GM21367 (cell line): ENCODE measurements at regions not wholly inside any gene's neighbourhood (a gene's known extent, or its start where the extent isn't known, plus 50 kb on each side); places are given as distances from the start of the nearest gene placed in this dataset.
"Not testable (repeated sequence)": the region's sequence is repeated elsewhere in the genome, so short reads cannot be mapped to it uniquely, and the experiment has no call there.

ENCODE experiments used
- ATAC-seq: cut with Tn5 transposase; IDR thresholded peaks from one replicate; pipeline ENCODE4 v1.9.1; 2021; ENCODE audit not compliant: unreplicated experiment

GRCh38 chr6:43938178-43939105 is 168.4 kb downstream of the VEGFA start:
- ATAC-seq: no peak

- ATAC-seq: no peak
Observed at GRCh38 chr6:43937236-43938177, 167.5 kb downstream of the VEGFA start.

DNA sequence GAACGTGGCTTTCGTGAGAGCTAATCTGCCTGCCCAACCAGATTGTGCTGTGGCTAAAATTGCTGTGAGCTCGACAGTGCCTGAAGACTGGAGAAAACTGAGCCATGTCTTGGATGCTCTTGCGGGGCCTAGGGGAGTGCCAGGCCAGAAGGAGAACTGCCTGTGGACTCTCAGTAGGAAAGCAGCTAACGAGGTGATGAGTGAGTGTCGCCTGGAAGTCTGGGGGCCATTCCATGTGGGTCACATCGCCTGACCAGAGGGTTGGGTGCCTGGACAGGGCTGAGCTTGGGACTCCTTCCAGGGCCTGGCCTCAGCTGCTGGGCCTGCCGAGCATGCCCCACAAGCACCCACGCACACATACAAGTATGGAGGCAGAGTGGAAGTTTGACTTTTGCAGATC is 166.5 kb downstream of the VEGFA start:
- ATAC-seq: no peak

- ATAC-seq: no peak
Observed at GRCh38 chr6:43935921-43936439, 166.0 kb downstream of the VEGFA start.

GRCh38 chr6:43934803-43935602 is 165.0 kb downstream of the VEGFA start:
- ATAC-seq: no peak

- ATAC-seq: no peak
Observed at GRCh38 chr6:43934183-43934802, 164.3 kb downstream of the VEGFA start.

GRCh38 chr6:43933148-43933885 is 163.3 kb downstream of the VEGFA start:
- no peak for ATAC-seq

GRCh38 chr6:43932259-43933147 is 162.5 kb downstream of the VEGFA start:
- no peak for ATAC-seq

- ATAC-seq: no peak
Observed at GRCh38 chr6:43931201-43931600, 161.2 kb downstream of the VEGFA start.

GRCh38 chr6:43930440-43931154 is 160.6 kb downstream of the VEGFA start:
- ATAC-seq: no peak

DNA sequence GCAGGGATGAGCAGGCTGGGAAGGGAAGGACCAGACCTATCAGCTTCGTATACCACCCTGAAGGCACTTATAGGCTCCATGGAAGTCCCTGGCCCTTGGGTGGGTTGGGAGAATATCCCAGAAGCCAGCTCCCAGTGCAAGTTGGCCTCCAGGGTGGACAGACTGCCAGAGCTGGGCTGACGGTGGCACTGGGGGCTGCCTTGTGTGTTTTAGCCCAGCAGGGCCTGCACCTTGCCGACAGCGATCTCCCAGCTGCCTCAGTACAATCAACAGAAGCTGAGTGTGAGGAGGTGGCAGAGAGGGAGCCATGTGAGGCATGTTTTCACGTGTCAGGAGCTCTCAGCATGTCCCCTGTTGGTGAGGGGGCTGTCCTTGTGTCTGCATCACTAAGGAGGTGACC is 159.5 kb downstream of the VEGFA start:
- no peak for ATAC-seq

GRCh38 chr6:43927532-43928210 is 157.7 kb downstream of the VEGFA start:
- no peak for ATAC-seq

GRCh38 chr6:43926634-43927531 is 156.9 kb downstream of the VEGFA start:
- ATAC-seq: no peak

GRCh38 chr6:43925636-43926139 is 155.7 kb downstream of the VEGFA start:
- not testable (repeated sequence) for ATAC-seq

DNA sequence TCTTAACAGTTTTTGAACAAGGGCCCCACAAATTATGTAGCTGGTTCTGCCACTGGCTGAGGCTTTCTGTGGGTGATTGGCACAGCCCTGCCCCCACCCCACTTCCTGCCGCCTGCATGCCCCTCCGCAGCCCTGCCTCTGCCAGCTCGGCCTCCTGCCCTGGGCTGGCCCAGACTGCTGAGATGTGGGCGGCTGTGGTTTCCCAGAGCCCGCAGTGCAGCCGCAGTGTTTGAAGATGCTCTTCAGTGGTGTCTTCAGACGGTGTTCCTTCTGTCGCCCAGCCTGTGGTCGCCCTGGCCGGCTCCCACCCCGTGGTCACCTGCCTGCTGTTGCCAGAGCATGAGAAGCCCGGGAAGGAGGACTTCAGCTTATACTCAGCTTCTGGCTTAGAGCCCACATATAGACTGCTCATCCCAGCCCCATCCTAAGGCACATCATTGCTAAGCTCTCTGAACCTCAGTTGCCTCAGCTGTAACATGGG is 154.3 kb downstream of the VEGFA start:
- ATAC-seq: no peak
